ENCODE measurements at regions not wholly inside any gene's neighbourhood (a gene's known extent, or its start where the extent isn't known, plus 50 kb on each side); places are given as distances from the start of the nearest gene placed in this dataset.

DNA sequence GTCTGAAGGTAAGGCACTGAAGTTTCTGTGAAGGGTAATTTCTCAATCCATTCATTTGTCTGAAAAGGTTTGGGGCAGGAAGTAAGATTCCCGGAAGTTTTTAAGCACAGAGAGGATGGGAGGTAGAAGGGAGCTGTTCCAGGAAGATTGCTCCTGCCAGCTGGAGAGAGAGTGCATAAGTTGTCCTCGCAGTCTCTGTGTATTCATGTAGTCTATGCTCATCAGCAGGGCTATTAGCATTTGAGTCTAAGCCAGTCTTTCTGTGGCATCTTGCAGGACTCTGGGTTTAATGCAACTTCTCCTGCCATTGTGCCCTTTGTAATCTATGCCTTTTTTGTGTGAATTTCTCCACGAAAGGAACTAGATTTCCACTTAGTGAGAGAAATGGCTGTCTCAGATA is 140.8 kb upstream of the FGGY start:
- H3K9me3 ChIP-seq: peaks cover 0 to 8% (median 0%) of the 10 kb centered on the region in 3 donors
- ATAC-seq: no peak
- TF ChIP-seq EP300 (IDR thresholded peaks at IDR 0.05): no peak
- TF ChIP-seq POLR2AphosphoS5 (IDR thresholded peaks at IDR 0.05): peak; percentile 14
- H3K27me3 ChIP-seq: no peaks in the 10 kb centered on the region
- no peaks in the 10 kb centered on the region for H3K36me3 ChIP-seq
- H3K4me1 ChIP-seq: peaks cover 2 to 27% (median 7%) of the 10 kb centered on the region in 3 donors
- WGBS, 2 donors (ENCODE audit: low coverage in 1 of 2): 13 to 28% methylated on average over 2 to 3 of the region's 3 CpGs
- H3K27ac ChIP-seq: peak overlapping the region in 1 of 4 donors; percentile 26
- no peak overlapping the region for H3K4me3 ChIP-seq

DNA sequence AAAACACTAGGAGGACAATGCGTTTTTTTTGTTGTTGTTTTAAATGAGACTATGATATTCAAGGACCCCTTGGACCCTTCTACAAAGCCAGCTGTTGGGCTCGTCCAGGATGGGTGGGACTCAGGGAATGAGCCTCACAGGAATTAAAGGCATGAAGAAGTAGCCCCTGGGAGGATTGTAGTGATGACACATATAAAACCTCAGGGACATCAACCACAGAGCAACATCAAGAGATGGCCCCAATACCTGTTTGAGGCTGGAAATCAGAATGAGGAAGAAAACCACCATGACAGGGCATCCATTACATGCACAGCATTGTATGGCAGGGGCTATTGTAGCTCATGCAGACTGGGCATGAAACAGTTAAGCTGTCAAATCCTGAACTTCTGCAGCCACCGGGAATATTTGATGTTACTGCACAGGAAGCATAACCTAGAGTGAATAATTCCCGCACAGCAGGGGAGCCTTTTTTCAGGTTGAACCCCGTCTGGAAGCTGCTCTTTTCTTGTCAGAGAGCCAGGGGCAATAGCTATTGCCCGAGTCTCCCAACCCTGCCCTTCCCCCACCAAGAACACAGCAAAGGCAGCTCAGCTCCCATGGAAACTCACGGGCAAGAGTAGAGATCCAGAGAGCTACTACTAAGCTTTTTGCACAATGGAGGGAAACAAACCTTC is 140.2 kb upstream of the FGGY start:
- TF ChIP-seq POLR2A (IDR thresholded peaks at IDR 0.05): no peak
- TF ChIP-seq, protein P1, sequence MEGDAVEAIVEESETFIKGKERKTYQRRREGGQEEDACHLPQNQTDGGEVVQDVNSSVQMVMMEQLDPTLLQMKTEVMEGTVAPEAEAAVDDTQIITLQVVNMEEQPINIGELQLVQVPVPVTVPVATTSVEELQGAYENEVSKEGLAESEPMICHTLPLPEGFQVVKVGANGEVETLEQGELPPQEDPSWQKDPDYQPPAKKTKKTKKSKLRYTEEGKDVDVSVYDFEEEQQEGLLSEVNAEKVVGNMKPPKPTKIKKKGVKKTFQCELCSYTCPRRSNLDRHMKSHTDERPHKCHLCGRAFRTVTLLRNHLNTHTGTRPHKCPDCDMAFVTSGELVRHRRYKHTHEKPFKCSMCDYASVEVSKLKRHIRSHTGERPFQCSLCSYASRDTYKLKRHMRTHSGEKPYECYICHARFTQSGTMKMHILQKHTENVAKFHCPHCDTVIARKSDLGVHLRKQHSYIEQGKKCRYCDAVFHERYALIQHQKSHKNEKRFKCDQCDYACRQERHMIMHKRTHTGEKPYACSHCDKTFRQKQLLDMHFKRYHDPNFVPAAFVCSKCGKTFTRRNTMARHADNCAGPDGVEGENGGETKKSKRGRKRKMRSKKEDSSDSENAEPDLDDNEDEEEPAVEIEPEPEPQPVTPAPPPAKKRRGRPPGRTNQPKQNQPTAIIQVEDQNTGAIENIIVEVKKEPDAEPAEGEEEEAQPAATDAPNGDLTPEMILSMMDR (IDR thresholded peaks at IDR 0.05): no peak
- no peak for TF ChIP-seq POLR2AphosphoS5 (IDR thresholded peaks at IDR 0.05)
- TF ChIP-seq EP300 (IDR thresholded peaks at IDR 0.05): no peak
- ATAC-seq: no peak
- WGBS, 2 donors (ENCODE audit: low coverage in 1 of 2): 24 to 30% methylated on average over 2 to 7 of the region's 7 CpGs
- H3K4me1 ChIP-seq: peaks cover 1 to 21% (median 2%) of the 10 kb centered on the region in 3 donors
- no peak overlapping the region for H3K27ac ChIP-seq
- H3K4me3 ChIP-seq: no peak overlapping the region
- no peaks in the 10 kb centered on the region for H3K36me3 ChIP-seq
- H3K27me3 ChIP-seq: no peaks in the 10 kb centered on the region
- H3K9me3 ChIP-seq: peaks cover 0 to 8% (median 0%) of the 10 kb centered on the region in 3 donors

DNA sequence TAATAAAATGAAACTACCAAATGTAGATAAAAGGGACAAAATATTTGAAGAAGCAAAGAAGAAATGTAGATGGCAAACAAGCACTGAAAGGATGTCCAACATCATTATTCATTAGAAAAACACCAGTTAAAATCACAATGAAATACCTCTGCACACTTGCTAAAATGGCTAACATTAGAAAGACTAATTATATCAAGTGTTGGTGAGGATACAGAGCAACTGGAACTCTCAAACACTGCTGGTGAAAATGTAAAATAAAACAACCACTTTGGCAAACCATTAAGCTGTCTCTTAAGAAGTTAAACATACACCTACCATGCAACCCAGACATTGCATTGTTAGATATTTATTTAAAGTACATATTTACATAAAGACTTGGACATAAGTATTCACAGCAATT is 138.6 kb upstream of the FGGY start:
- Histone ChIP-seq H3K36me3 (no peaks in the 10 kb centered on the region), H3K27ac (no peak overlapping the region), H3K27me3 (no peaks in the 10 kb centered on the region), H3K9me3 (peaks cover 0 to 8% (median 0%) of the 10 kb centered on the region in 3 donors), H3K4me3 (no peak overlapping the region), H3K4me1 (peaks cover 0 to 16% (median 2%) of the 10 kb centered on the region in 3 donors)
- ATAC-seq: no peak
- TF ChIP-seq POLR2AphosphoS5 (IDR thresholded peaks at IDR 0.05) (no peak), POLR2A (IDR thresholded peaks at IDR 0.05) (no peak), EP300 (IDR thresholded peaks at IDR 0.05) (no peak)
- TF ChIP-seq, protein P1 (IDR thresholded peaks at IDR 0.05): no peak

DNA sequence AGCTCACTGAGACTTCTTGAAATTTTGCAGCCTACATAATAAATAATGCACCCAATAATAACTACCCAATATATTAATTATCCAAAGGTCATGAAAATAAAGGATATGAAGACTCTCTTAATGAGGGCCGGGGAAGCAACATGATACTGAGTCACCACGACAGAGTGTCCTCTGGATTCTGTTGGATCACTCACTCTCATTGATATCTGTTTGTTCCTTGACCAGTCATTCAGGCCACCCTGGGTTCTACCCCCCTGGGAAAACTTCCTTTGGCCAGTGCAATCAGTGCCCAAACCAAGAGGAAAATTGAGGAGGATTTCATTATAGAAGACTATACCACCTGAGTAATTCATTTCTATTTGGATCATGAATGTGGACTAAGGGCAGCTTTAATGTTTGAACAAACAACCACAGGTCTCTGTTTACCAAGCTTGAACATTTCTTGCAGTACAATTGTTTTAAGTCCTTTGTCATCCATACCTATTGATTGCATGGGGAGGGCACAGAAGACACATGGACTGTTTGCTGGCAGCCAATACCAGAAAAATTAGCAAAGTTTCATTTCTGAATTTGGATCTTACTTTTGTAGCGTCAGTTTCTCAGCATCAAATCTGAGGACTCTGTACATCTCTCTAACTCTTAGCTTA is 137.2 kb upstream of the FGGY start:
- 59 to 100% methylated on average over 2 to 3 of the region's 3 CpGs for WGBS, 2 donors (ENCODE audit: low coverage in 1 of 2)
- TF ChIP-seq POLR2A (IDR thresholded peaks at IDR 0.05) (no peak), EP300 (IDR thresholded peaks at IDR 0.05) (no peak), POLR2AphosphoS5 (IDR thresholded peaks at IDR 0.05) (no peak)
- TF ChIP-seq, protein P1 (IDR thresholded peaks at IDR 0.05): no peak
- peaks cover 0 to 8% (median 0%) of the 10 kb centered on the region in 3 donors for H3K9me3 ChIP-seq
- H3K36me3 ChIP-seq: no peaks in the 10 kb centered on the region
- H3K27ac ChIP-seq: no peak overlapping the region
- no peak for ATAC-seq
- peaks cover 0 to 16% (median 2%) of the 10 kb centered on the region in 3 donors for H3K4me1 ChIP-seq
- H3K27me3 ChIP-seq: no peaks in the 10 kb centered on the region
- H3K4me3 ChIP-seq: no peak overlapping the region

DNA sequence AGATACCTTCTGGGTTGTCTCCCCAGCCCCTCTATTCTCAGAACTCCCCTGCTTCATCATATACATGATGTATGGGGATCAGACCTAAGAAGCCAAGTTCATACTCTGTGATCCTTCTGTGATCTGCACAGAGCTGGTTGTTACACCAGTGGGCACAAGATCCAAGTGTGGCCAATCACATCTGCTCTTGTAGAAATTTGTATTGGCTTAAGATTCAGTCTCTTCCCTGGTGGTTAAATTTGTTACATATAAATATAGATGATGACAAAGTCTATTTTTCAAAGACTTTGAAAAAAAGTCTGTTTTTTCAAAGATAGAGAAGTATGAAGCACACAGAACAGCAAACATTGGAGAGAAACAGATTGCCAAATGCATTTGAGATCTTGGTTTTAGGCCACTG is 135.8 kb upstream of the FGGY start:
- H3K27me3 ChIP-seq: no peaks in the 10 kb centered on the region
- peaks cover 0 to 8% (median 0%) of the 10 kb centered on the region in 3 donors for H3K9me3 ChIP-seq
- H3K4me3 ChIP-seq: no peak overlapping the region
- no peak for ATAC-seq
- peaks cover 0 to 11% (median 2%) of the 10 kb centered on the region in 3 donors for H3K4me1 ChIP-seq
- no peak overlapping the region for H3K27ac ChIP-seq
- H3K36me3 ChIP-seq: no peaks in the 10 kb centered on the region
- no peak for TF ChIP-seq POLR2A (IDR thresholded peaks at IDR 0.05)
- no peak for TF ChIP-seq POLR2AphosphoS5 (IDR thresholded peaks at IDR 0.05)
- no peak for TF ChIP-seq EP300 (IDR thresholded peaks at IDR 0.05)
- TF ChIP-seq, protein P1 (IDR thresholded peaks at IDR 0.05): no peak
